PFSK-1 (cell line): ENCODE measurements at regions not wholly inside any gene's neighbourhood (a gene's known extent, or its start where the extent isn't known, plus 50 kb on each side); places are given as distances from the start of the nearest gene placed in this dataset.

ENCODE experiments used
- REST ChIP-seq, 2 experiments: IDR thresholded peaks; 2 replicates each; pipeline versions ENCODE4 v1.6.1 to v1.8.0; 2011 to 2012; ENCODE audit warnings: low read depth in 2 of 2, low read length in 2 of 2, control low read depth in 1 of 2, inconsistent platforms in 1 of 2, mild to moderate bottlenecking in 1 of 2, moderate library complexity in 1 of 2; ENCODE audit not compliant: insufficient read depth in 1 of 2
- SIN3A ChIP-seq: IDR thresholded peaks from 2 replicates; pipeline ENCODE4 v1.6.1; 2012; ENCODE audit warnings: mild to moderate bottlenecking, low read length, moderate library complexity, borderline replicate concordance; ENCODE audit not compliant: insufficient read depth
- TAF1 ChIP-seq: IDR thresholded peaks from 2 replicates; pipeline ENCODE4 v1.6.1; 2012; ENCODE audit warnings: low read length, control low read depth, borderline replicate concordance; ENCODE audit not compliant: insufficient read depth

GRCh38 chr10:8575620-8576019 is 521.1 kb downstream of the GATA3 start:
- TF ChIP-seq TAF1 (no peak), SIN3A (no peak), REST (IDR thresholded peaks at IDR 0.05; ENCODE audit: insufficient read depth in 1 of 2, low read depth in 2 of 2, low read length in 2 of 2) (no peak)
